ENCODE measurements at regions not wholly inside any gene's neighbourhood (a gene's known extent, or its start where the extent isn't known, plus 50 kb on each side); places are given as distances from the start of the nearest gene placed in this dataset.

DNA sequence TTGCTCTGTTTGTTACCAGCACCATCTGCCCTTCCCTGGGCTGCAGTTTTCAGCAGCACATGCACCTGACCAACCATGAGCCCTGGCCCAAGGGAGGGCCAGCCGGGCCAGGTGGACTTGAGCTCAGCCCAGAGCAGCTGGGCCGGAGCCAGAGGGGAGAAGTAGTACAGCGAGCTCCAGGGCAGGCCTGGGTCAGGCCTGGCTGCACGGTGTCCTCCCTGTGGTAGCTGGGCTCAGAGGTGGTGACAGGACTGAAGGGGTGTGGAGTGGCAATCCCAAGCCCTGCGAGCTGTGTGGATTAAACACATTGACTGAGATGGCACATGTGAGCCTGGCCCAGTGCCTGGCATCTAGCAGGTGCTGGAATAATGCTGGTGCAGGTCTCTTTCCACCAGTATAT, 222.2 kb downstream of the GLI2 start:
- DNase-seq: no peak

DNA sequence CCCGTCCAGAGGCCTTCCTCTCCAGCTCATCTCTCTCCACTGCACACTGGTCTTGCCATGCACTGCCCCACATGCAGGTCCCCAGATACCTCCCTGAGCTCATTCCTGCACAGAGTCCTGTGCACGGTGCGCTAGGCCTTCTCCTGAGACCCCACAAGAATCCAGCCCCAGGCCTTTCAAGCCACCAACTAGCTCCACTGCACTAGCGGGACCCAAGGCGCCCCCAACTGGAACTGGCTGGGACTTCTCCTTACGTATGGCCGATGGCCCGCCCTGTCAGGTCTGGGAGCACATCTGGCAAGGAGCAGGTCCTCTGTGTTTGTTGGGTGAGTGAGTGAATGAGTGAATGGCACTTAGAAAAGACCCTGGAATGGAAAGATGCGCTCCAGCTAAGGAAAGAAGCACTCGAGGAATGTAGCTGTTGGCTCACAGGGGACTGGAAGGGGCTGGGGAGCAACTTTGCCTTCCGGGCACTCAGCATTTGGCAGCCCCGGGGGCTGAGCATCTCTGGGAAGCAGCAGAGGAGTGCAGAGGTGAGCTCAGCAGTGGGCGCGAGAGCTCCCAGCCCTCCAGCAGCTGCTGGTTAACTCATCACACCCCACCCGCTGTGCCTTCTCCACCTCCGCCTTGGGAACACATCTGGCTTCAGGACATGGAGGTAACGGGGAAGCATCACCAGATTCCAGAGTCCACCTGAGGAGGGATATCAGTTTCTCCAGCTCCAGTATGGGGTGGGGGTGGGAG, 223.1 kb downstream of the GLI2 start:
- DNase-seq: peak in 1 of 2 experiments; percentile 12

DNA sequence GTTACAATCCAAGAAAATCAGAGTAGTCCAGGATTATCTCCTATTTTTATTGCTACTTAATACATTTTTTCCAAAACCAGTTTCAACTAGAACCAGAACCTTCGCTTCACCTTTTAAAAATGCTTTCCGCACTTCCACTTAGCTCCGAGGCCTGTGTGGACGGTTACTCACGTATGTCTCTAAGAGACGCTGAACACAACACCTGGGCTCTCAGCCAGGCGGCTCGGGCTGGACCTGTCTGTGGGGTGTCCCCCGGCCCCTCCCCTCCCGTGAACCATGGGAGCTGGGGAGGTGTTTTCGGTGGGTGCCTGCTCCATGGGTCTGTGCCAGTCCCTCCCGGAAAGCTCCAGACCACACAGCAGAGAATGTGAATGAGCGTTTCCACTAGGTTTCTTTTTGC, 223.8 kb downstream of the GLI2 start:
- DNase-seq: no peak

DNA sequence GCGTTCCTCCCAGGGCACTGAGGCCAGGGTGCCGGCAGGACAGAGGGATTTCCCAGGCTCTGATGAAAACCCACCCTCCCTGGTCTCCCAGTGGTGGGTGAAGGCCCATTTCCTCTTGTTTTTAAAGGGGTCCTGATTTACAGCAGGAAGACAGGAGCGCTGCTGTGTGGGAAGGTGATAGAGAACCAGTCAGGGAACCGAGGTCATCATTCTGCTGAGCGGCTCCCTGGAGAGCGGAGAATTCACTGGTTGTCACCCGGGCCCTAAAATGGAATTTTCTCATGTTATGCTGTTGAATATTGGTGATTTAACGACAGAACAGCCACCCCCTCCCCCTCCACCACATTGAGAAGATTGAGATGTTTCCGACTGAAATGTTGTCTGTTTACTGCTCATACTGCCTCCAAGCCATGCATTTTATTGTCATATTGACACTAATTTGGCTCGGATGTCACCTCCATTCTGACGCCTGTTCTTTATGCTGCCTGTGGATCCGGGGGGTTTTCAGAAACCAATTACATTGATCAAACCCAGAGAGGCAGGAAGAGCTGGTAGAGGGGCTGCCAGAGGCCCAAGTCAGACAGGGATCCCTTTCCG, 225.2 kb downstream of the GLI2 start:
- no peak for DNase-seq

DNA sequence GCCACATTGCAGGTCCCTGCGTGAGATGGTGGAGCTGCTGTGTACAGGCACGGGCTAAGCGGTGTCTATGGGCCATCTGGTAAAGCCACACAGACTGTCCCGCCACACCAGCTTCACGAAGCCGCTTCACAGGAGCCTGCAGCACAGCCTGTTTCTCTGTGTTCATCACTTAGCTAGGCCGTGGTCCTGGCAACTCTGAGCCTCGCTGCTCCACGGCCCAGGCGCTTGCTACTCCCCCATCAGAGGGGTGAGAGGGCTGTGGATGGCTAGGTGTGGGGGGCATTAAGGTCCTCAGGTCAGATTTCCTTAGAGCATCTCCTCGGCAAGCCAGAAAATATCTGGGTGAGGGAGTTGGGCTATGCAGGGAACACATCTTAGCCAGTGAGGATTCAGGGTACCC, 225.7 kb downstream of the GLI2 start:
- no peak for DNase-seq

DNA sequence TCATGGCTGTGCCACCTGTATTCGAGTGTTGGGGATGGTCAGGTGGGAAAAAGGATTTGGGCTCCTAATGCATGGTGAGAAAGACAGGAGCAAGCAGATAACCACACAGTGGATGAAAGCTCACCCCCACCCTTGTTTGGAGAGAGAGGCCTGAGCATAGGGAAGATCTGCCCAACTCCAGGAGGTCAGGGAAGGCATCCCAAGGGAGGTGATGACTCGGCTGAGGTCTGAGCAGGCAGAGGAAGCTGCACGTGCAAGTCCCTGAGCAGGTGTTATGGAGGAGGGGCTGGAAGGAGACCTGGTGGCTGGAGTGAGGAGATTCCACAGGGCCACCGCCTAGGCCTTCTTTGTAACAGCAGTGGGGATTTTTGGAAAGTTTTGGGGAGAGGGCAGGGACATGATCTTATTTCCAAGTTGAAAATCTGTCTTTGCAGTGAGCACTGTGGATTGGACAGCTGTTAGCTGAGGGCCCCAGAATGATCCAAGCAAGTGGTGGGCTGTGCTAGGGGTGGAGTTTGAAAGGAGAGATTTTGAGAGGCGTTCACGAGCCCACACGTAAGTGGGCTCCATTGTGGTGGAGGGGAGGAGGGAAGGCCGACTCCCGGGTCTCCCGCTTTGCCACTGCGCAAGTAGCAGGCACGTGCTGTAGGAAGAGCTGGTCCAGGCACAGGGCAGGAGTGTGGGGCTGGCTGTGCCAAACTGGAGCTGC, 228.5 kb downstream of the GLI2 start:
- peak in 1 of 2 experiments; percentile 7 for DNase-seq

DNA sequence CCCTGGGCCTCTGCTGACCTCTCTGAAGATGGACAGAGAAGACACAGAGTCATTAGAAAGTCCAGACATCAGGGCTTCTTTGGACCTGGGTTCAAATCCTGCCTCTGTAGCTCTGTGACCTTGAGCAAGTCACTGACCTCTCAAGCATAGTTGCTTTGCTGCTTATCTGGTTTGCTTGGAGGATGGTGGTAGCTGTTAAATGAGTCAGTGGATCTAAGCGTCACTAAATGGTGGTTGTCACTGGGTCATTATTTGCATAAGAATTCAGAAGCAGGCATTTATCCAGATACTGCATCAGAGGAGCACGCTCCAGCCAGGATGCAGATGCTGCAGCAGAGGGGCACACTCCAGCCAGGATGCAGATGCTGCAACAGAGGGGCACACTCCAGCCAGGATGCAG, 229.2 kb downstream of the GLI2 start:
- DNase-seq: no peak

DNA sequence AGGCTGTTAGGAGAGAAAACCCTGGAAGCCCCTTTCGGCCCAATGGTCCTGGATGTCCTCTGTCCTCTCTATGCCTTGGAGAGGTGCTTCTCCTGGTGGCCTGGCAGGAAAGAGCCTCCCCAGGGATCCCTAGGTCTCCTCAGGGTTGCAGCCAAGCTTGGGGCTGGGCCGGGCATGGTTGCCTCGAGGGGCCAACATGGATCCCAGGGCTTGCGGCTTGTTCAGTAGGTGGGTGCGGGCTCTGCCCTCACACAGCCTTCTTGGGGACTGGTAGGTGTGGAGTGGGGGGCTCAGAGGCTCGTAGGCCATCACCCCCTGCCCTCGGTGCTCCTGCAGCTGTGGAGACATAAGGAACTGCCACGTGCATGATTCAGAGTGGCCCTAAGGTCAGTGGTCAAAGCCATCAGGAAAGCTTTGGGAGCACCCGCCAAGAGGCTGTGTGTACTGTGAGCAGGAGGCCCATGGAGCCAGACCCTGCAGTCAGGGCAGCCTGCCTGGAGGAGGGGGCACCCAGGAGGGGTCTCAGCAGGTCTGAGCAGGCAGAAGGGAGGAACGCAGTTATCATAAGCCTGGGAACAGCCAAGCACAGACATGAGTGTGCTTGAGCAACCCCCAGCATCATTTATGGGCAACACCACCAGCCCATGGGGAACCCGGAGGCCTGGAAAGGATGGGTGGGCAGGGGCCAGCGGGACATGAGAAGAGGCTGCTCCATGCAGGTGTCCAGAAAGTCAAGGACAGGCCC, 231.0 kb downstream of the GLI2 start:
- DNase-seq: no peak

DNA sequence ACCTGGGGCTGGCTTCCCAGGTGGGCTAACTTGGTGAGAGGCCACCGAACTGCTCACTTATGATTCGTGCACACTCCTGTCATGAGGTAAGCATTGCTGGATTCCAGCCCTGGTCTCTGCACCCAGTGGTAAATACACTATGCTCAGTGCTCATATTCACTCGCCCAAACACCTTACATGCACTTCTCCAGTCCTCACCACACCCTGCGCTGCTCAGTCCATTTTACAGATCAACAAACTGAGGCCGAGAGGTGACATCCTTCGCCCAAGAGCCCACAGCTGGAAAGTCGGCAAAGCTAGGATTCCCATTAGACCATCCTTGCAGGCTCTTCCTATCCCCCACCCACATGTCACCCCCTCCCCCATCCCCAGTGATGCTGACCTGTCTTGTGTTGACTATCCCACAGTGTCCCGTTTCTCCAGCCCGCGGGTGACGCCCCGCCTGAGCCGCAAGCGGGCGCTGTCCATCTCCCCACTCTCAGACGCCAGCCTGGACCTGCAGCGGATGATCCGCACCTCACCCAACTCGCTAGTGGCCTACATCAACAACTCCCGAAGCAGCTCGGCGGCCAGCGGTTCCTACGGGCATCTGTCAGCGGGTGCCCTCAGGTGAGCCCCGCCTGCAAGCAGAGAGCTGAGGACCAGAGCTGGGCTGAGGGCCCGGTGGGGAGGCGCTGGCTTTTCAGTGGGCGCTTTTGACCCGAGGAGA, 232.8 kb downstream of the GLI2 start:
- DNase-seq: no peak

DNA sequence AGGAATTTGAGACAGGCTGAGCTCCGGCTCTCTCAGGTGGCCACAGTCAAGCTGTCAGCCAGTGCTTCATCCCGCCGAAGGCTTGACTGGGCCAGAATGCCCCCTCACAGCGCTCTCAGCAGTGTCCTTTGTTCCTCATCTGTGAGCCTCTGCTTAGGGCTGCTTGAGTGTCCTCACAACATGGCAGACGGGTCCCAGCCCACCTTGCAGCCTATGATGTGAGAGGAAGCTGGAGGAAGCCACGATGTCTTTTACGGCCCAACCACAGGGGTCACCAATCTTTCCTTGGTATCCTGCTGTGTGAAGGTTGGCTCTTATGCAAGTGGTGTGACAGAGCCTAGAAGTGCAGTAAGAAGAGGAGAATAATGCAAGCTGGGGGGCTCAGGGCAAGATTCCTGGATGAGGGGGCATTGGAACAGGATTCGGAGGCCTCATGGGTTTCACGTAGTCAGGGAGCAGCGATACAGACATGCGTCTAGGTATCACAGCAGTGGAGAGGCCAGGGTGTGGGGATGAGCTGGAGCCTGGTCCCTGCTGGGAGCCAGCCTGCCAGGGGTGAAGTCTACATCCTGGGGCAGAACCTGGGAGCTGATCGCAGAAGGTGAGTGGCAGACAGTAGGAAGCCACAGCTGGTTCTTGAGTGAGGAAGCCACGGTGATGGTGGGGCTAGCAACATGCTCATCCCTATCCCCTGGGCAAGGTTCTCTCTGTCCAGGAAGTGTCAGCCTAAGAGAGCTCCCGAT, 234.1 kb downstream of the GLI2 start:
- DNase-seq: no peak

DNA sequence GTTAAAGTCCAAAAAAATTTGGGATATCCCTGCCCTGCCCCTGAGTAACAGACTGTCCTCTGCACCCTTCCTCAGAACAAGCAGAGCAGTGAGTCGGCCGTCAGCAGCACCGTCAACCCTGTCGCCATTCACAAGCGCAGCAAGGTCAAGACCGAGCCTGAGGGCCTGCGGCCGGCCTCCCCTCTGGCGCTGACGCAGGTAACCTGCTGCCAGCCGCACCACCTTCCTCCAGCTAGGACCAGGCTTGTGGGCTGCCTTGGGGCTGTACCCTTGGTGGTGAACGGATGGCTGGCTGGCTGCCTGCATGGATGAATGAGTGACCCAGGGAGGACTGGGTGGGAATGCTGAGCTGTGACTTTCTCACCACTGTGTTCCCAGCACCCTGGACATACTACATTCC, 236.2 kb downstream of the GLI2 start:
- DNase-seq: no peak

DNA sequence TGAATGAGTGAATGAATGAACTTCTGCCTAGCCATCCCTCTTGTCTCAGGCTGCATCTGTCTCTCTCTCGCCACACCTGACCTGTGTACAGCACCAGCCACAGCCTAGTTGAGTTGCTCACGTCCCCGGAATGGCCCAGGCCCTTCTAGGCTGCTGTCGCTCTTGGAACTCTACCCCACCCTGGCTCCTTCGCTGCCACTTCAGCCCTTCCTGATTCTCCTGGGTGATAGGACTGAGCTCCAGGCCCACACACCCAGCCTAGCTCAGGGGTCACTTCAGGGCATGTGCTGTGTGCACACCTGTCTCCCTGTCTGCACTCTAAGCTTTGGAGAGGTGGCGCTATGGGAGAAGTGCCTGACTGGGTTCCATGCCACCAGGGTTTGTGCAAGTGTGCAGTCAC, 236.6 kb downstream of the GLI2 start:
- no peak for DNase-seq

DNA sequence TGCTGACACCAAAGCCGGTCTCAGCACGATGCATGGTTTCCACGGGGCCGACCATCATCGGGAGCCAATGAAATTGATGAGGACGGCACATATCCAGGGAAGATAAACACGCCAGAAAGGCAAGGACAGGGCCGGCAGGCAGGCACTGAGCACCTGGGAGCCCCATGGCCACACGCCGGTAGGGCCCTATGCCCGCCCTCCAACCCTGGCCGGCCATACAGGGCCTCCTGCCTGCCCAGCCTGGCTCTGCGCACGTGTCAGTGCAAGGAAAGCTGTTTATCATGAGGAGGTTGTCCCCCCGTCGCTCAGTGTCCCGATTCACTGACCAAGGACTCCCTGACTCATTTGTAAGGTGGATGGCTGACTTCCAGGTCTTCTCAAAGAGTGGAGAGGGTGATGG, 237.5 kb downstream of the GLI2 start:
- DNase-seq: no peak

DNA sequence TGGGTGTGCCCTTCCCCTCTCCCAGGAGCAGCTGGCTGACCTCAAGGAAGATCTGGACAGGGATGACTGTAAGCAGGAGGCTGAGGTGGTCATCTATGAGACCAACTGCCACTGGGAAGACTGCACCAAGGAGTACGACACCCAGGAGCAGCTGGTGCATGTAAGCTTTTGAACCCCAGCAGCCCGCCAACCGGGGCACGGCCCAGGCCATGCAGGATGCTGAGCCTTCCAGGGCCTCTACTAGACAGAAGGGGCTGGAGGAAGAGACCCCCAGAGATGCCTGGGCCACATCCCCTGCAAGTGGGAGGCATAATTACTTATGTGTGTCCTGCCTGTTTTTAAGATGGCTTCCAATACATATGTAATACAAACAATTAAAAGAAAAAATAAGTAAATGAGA, 239.3 kb downstream of the GLI2 start:
- no peak for DNase-seq

DNA sequence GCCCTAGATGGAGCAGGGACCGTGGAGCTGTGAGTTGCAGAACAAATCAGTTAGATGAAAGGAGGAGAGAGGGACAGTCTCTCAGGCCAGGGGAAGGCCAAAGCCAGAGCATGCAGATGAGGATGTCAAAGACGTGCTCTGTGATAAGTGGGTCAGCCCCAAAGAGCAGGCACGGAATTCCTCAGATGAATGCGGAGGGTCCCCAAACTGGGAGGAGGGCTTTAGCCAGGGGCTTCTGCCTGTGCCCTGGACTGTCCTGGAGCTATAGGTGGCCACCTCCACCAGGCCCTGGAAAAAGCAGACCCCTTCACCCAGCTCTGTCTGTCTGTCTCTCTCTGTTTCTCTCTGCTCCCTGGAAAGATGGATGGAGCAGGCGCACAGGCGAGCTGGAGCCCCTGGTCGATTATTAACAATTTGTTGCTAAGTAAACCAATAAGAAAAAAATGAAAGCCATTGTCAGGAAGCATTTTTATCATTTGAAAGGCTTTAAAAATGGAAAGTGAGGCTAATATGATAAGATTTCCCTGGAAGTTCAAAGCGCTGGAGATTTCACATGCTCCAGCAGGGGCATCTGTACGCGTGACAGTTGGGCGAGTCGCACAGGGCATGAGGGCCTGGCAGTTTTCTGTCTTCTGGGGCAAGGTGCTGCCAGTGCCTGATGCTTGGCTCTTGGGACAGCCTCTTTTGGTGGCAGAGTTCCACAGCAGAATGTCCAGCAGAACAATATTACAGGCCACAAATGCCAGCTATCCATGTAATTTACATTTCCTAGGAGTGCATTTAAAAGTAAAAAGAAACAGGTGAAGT, 241.0 kb downstream of the GLI2 start:
- no peak for DNase-seq

DNA sequence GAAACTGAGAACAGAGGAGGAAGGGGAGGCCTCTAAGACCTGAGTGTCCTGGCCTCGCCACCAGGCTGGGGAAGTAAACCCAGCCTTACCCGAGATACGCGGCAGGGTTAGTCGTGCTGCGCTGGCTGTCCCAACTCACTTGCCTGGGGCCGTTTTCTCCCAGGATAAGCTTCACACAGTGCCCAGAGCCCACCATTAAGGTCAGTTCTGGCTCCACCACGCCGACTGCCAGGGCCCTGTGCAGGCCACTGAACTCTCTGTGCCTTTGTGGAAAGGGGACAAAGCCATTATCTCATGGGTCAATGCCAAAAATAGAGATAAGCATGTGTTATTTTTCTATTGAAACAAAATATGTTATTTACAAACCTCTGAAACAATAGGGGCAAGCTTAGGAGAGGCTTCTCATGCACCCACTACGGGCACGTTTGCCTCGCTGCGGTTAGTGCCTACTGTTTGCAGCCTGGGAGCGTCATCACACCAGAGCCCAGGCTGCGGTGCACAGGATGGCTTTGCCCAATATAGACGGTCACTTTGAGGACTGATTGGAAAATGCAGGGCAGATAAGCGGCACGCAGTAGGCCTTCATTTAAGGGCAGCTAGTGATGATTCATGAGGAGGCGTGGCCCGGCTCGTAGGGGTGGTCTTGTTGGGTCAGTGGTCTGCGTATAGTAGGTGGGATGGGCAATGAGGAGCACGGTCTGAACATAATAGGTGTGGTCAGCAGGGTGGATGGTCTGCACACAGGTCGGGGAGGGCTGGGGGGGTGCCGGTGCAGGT, 242.1 kb downstream of the GLI2 start:
- no peak for DNase-seq

DNA sequence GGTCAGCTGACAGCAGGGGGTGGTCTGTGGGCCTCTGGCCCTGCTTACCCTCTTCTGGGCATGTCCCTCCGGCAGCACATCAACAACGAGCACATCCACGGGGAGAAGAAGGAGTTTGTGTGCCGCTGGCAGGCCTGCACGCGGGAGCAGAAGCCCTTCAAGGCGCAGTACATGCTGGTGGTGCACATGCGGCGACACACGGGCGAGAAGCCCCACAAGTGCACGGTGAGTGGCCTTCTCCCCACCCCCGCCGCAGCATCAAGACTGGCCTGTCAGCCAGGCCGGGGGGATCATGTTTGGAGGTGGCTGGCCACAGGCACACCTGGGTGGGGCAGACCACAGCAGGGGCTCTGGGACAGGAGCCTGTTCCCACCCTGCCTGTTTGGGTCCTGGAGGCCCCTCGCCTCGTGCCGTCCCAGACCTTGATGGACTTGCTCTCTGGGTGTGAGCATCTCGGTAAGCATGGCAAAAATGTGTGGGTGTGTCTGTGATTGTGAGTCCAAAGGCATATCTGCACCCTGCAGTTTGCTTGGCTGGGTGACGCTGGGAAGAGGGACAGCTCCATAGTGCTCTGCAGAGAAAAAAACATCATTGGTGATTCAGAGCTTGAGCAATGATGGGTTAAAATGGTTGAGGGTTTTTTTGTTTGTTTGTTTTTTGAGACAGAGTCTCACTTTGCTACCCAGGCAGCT, 242.8 kb downstream of the GLI2 start:
- no peak for DNase-seq

DNA sequence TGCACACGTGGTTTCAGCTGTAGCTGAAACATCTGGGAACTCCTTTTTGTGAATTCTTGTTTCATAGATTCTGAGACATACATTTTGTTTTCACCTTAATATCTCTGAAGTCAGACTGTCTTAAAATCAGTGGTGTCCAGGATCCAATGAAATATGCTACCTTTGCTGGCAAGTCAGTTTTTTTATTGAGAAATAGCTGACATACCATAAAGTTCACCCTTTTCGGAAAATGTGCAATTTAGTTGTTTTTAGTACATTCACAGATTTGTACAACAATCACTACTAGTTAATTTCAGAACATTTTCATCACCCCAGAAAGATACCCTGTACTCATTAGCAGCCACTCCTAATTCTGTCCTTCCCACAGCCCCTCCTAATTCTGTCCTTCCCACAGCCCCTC, 243.7 kb downstream of the GLI2 start:
- DNase-seq: no peak

DNA sequence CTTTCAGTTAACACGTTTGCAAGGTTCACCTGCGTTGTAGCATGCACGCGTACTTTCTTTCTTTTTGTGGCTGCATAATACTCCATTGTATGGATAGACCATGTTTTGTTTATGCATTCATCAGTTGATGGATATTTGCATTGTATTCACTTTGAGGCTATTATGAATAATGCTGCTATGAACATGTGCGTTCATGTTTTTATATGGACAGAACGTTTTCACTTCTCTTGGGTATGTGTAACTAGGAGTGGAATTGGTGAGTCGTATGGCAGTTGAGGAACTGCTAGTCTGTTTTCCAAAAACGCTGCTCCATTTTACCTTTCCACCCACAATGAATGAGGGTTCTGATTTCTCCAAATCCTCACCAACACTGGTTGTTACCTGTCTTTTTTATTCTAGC, 244.3 kb downstream of the GLI2 start:
- no peak for DNase-seq

DNA sequence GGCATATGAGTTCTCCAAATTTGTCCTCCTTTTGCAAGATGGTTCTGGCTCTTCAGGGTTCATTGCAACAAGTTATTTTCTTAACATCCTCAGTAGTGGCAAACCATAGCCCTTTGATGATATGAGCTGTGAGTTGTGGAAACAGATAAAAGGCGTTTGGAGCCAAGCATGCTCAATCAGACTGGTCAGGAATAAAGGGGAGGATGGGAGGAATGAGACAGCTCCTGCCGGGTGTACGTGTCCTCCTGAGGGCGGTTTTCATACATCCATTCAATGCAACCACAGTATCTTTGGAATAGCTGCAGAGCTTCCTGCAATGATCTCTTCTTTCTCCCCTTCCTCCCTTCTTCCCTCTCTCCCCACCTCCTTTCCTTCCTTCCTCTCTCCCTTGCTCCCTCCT, 245.8 kb downstream of the GLI2 start:
- no peak for DNase-seq

Data from NCI-H524 (cell line).